ENCODE measurements at regions not wholly inside any gene's neighbourhood (a gene's known extent, or its start where the extent isn't known, plus 50 kb on each side); places are given as distances from the start of the nearest gene placed in this dataset.

DNA sequence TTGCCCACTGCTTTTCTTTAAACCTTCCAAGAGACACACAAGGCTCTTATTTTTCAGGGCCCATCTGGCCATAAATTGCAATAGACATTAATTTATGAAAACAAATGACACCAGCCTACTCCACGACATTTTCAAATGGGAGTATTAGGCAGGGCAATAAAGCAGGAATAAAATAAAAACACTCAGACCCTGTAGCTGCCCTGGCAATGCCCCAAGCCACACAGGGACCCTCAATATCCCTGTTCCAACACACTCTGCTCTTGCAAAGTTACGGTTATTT is 550.8 kb upstream of the TNP1 start:
- no peak for DNase-seq (ENCODE audit: low read depth)

DNA sequence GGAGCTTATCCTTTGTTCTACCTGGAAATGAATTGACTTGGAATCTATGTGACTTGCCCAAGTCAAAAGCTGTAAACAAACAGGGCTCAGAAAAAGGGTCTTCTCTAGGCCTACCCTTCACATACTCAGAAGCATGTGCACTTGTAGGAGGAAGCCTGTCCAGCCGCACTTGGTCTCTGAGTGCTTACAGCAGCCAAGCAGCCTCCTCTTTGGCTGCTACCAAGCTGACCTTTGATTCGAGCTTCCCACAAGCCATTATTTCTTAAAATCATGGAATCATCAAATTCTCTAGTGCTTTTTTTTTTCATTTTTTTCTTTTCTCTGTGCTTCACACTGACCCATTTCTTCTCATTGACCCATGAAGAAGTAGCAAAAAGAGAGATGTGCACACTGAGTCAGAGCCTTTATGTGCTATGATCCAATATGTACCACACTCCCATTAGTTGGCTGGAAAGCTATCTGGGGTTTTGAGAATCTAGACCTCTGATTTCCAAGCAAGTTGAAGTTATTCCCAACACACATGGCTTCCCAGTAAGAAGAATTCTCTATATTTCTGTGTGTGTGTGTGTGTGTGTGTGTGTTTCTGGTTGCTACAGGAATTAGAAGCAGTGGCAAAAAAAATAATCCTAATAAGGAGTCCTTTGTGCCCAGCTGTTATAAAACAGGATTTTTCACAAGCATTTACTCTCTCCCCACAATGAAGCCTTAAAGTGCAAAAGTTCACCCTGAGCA is 550.3 kb upstream of the TNP1 start:
- no peak for DNase-seq (ENCODE audit: low read depth)

DNA sequence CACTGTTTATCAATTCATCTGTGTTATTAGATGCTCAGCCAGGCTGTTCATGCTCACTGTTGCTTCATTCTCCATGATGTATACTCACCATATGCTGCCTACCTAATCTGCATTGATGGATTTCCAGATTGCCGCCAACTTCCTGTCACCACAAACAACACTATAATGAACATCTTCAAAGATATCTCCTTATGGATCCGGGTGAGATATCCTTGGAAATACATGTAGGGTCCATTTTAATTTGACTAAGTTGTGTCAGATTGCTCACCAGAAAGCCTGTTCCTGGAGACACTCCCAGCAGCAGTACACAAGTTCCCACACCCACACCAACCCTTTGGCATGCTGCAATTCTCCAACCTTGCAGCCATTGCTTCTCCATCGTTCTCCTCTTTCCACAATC is 547.5 kb upstream of the TNP1 start:
- no peak for DNase-seq (ENCODE audit: low read depth)

DNA sequence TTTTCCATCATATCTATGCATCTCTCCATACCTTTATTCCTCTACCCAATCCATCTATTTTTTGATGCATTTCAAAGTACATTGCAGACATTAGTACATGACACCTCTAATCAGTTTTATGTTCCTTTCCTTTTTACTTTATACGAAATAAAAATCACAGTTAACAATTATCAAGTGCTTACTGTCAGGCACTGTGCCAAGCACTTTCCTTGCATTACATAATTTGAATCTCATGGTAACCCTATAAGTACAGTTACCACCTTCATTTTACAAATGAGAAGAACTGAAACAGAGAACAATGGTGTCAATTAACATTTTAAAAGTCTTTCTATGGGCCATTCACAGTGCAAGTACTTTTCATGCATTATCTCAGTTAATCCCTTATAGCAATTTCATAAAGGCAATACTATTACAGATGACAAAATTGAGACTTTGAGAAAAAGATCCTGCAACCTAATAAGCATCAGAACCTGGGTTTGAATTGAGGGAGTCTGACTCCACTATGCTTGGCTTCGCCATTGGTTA is 544.4 kb upstream of the TNP1 start:
- no peak for DNase-seq (ENCODE audit: low read depth)

DNA sequence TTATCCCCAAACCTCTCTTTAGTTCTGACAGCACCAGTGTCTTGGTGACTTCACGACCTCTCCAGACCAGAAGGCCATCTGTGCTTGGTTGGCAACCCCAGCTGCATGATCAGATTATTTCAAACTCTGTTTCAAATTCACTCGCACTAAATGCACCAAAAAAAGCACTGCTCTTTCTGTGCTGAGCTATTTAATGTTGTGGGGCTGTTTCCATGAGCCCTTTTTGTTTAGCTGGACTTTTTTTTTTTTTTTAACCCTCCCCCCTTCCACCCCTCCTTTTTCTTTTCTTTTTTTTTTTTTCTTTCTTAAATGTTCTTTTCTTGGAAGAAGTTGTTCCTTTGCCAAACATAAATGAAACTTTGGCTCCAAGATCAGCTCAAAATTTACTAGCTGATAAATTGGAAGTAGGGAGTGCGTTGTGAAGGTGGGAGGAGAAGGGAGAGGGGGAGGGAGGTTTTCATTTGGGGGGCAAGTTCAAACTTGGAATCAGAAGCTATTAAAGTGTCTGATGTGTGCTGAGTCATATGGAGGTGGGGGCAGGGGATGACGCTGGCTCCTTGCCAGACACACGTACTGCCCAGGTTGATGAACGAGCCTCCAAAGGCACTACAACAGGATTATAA is 543.0 kb upstream of the TNP1 start:
- no peak for DNase-seq (ENCODE audit: low read depth)

DNA sequence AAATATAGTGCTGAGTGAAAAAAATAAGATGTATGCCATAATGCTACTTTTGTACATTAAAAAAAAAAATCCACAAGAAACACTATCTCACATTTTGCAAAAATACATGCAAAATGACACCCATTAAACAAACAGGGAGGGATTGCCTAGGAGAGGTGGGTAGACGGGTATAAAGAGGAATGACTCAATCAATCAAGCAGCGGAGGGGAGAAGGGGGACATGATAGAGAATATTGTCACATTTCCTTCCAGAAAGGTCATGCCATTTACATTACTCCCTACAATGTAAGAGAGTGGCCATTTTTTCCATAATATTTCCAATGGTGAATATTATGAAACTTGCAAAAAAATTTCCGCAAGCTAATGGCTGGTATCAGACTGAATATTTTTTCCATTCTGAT is 542.3 kb upstream of the TNP1 start:
- no peak for DNase-seq (ENCODE audit: low read depth)

DNA sequence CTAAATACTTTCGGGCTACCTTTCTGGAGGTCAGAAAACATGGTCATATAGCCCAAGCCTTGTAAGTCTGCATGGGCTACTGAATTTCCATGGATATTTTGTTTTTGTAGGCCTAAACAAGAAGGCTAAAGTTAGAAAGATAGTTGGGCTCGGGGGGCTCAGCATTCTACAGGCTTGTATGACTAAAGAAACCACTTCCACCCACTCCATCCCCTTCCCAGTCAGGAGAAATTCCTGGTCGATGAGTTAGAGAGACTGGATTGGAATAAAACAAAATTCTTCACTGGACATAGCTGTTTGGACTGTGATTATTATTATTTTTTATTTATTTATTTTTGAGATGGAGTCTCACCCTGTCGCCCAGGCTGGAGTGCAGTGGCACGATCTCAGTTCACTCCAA is 539.4 kb upstream of the TNP1 start:
- no peak for DNase-seq (ENCODE audit: low read depth)

DNA sequence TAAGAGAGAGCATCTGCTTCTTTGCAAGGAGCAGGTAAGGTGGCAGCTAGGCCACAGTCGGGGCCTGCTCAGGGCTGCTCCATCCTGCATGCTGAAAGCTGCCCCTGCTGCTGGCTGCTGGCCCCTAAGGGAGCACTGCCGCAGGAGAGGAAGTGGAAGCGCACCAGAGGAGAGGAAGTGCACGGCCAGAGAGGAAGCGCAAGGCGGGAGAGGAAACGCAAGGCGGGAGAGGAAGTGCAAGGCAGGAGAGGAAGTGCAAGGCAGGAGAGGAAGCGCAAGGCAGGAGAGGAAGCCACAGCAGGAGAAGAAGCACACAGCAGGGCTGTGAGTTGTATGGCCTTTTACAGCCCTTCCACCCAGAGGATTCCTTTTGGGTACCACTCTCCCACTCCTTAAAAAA is 539.0 kb upstream of the TNP1 start:
- no peak for DNase-seq (ENCODE audit: low read depth)

DNA sequence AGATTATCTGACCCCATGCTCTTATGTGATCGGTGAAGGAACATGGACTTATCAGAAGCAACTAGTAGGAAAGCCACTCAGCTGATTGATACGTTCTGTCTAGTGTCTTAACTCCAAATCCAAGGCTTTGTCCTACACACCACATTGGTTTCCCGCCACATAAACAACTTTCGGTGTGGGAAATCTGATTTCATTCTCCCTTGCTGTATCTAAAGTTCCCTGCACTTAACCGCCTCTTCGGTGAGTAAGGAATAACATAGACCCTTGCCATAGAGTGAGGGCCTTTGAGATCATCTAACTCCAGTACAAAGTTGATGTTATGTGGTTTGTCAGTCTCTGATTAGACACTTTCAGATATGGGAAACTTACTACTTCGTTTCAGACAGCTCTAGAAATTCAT is 538.2 kb upstream of the TNP1 start:
- DNase-seq (ENCODE audit: low read depth) = no peak

DNA sequence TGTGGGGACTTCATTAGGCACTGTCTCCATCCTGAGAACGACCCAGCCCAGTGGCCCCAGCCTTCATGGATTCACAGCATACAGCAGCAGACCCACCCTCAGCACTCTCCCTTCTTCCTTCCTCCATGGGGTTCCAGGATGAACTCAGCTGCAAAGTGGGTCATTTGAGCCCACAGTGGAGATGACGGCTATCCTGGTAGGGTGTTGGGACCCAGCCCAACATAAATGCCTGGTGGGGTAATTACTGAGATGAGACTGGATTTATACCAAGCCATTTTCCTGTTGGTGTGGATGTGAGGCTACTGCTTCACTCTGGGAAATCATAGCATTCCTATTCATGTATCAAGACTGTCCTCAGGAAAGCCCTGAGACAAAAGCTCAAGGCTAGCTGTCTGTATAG is 536.7 kb upstream of the TNP1 start:
- no peak for DNase-seq (ENCODE audit: low read depth)

DNA sequence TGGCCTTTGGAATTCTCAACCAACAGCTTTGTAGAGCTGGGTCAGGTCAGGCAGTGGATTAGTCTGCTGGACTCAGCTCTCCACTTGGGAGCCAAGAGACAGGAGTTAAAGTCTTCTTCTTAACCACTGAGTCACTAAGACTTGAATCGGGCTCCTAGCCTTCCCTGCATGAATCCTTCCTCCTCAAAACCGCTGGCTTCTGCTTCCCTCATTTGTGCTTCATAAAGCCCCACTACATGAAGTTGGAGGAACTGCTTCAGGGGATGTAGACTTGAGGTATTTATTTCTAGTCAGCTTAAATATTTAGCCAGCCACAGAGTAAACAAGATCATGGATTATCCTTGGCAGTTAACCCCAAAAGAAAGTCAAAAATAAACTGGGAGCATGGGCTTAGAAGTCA is 536.3 kb upstream of the TNP1 start:
- DNase-seq (ENCODE audit: low read depth) = no peak

DNA sequence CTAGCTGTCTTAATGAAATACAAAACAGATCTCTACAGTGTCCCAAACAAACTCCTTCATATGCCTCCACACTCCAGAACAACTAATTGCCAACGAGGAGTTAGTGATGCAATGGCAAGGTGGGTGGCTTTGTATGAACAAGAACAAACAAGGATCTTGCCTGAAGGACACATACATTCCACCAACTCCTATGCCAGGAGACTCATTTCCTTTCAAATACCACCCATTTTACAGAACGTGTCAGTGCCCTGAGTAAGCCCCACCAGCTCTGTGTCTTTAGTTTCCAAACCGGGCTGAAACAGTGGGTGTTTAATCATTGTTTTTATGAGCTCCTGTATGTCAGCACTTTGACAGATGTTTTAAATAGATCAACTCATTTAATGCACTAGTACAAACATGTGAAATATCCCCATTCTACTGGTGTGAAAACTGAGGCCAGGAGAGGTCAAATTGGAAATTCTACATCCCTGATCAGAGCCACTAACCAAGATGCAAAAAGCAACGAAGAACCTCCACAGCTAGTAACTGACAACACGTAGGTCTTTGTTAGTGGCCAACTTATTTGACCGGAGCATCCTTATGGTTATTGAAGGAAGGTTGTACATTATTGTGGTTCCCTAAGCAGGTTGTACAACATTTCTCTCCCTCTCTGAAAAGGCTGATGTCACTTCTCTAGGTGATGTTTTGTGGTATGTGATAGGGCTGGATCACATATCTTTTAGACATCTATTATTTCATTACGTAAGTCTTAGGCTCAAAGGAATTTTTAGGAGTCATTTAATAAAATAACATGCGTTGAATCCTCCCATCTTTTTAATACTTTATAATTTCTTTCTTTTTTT is 534.9 kb upstream of the TNP1 start:
- DNase-seq (ENCODE audit: low read depth) = no peak

DNA sequence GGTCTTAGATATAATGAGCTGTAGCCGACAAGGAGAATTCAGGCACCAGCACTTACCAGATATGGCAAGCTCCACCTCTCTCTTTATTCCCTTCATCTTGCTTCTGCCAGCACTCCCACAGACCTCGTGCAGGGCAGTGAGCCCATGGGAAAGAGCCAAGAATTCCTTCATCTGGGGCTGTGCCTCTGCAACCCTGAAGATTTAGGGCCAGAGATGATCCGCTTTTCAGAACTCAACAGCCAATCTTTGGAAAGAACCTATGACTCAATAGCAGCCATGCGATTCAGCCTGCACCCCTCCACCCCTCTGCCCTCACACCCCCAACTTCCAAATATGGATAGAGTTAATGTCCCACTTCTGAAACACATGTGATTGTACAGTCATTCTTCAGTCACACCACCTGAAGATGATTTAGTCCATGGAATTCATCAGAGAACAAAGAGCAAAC is 533.7 kb upstream of the TNP1 start:
- no peak for DNase-seq (ENCODE audit: low read depth)

DNA sequence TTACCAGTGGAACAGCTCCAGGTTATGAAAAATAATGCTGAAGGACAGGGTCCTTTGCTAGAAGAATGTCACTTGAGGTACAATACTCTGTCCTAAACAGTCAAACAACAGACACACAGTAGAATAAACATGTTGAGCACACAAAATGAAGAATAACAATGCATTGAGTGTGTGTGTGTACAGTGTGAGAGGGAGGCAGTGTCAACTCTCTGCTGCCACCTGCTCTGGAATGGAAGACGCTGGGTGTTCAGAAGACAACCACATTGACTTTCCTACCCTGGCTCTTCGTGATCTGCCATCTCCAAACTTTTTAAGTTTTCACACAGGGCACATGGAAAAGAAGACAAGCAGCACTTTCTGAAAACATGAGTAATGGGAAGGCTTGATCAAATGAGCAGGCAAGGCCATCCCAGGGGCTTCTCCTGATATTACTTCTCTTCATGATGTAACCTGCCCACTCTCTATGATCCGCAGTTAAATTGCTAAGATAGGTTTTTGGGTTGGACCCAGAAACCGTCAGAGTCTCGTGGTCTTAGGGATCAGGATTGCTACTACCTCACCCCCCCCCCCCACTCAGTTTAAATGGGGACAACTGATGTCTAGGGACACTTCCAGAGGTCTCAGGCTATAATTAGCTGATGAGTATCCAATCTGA is 533.2 kb upstream of the TNP1 start:
- no peak for DNase-seq (ENCODE audit: low read depth)

DNA sequence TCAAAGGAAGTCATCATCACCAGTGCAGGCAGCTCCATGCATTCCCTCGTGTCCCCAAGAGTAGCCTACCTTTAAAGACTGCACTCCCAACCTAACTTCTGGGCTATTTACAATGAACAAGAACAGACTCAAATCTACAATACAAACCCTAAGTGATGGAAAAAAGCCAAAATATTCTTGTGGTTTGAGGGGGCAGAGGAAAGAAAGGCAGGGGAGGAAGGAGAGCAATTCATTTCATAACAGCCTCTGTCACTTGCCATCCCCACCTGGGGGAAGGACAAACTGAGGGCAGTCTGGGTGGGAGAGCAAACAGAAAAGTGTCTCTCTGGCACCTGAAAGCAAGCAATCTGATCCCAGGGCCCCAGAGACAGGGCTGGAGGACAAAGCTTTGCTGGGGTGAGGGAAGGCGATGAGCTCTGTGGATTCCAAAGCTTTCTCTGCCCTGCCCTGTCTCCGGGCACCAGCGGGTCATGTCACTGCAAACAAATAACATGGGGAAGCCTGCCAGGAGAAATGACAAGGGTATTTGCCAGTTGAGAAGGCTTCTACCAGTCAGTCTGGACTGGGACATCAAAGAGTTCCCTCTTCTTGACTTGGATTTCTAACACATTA is 528.0 kb upstream of the TNP1 start:
- DNase-seq (ENCODE audit: low read depth) = no peak

DNA sequence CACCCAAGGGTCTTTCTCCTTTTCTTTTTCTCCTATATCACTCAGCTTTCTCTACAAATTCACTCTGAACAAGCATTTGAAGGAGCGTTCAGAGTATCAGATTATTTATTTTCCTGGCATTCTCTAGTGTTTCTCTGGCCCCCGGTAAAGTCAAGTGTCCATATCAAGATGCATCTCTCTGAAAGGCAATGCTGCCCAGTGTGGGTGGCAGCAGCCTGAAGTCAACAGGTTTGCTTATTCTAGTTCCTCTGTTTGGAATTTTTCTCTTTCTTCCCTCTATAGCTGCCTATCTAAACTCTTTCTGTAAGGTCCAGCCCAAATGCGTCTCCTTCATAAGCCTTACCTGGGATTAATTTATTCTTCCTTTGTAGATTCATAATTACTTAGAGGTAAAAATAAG is 526.2 kb upstream of the TNP1 start:
- DNase-seq (ENCODE audit: low read depth) = no peak

DNA sequence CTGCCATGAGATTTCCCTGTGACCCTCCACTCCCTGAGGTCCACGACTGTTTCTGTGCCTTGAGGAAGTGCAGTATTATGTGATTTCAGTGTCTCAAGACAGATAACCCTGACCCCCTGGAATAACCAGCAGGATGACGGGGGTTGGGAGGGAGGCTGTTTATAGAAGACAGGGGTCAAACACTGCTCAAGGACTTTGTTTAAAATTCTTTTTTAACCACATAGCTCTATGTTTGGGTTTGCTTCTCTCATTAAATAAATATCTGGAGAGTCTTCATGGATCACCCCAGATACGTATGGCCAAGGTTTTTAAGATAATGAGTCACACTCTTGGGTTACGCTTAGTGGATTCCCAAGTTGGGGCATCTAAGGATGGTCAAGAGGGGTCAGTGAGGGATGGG is 523.8 kb upstream of the TNP1 start:
- DNase-seq (ENCODE audit: low read depth) = no peak

DNA sequence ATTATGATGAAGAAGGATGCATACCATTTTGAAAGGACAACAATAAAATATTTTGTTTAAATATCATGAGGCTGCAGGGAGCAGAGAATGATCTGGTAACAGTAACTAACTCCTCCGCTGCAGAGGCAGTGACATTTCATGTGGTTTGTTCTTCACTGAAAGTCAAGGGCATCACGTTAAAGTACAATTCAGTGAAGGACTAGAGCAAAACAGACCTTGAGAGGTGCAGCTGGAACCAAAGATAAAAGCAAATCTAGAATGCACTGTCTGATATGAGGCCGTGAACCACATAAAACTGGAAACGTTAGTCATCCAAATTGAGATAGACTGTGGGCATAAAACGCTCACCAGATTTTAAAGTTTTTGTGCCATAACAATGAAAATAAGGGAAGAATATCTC is 522.9 kb upstream of the TNP1 start:
- DNase-seq (ENCODE audit: low read depth) = no peak

DNA sequence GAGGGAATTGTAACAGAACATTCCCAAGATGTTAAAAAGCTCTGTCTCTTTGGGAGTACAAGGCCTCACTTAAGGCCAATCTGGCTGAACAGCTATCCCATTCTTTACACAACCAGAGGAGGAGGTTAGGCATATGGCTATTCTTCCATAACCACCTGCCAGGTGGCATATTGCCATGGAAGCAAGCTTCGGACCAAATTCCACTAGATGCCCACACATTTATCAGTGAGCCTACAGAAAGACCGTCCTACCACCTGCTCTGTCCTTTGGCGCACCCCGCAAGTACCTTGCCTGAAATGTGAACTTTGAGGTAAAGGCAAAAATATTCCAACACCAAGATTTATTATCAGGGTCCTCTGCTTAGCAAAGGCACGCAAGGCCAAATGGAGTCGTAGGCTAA is 519.9 kb upstream of the TNP1 start:
- no peak for DNase-seq (ENCODE audit: low read depth)

DNA sequence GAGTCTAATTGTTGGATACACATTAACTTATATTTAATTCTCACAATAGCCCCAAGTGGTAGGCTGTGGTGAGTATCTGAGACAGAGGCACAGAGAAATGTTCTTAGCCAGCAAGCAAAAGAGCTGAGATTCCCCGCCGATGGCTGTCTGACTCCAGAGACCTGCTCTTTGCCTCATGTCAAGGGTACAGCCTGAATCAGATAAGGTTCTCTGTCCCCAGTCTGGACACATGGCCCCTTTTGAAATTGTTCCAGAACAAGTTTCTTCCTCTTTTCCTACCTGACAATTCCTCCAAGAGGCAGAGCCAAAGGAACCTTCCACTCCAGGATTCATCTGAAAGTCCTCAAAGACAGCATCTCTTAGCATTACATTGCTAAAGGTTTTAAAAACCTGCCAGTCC is 512.9 kb upstream of the TNP1 start:
- DNase-seq (ENCODE audit: low read depth) = no peak

DNA sequence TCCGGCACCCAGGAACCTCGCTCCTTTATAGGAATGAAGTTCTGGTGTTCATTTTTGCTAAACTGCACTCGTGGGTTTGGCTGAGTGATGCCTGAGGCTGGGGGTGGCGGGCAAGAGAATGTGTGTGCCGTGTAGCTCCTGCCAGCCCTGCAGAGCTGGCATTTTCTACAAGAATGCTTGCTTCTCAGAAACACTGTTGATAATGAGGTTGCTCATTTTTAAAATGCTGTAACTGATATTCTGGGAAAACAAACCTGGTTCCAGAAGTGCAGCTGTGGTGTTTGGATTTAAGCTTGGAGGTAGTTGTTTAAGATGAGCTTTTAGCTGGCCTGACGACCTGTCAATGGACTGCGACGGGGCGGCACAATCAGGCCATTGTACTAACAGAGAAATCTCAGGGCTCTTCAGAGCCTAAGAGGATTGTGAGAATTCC is 511.9 kb upstream of the TNP1 start:
- DNase-seq (ENCODE audit: low read depth) = no peak

DNA sequence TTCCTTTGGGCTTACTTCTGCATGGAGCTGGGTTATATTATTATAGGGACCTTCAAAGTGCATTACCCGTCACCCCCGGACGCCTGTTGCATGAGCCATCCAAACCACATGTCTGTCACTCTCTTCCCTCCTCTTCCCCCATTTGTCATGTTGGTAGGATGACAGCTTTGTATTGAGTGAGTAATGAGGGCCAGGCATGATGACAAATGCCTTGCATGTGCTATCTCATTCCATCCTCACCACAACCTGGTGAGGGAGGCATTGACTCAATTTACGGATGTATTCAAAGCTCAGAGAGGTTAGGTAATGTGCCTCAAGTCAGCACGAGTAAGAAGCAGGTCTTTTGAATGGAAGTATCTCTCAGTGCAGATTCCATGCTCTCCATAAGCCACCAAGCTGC is 510.5 kb upstream of the TNP1 start:
- DNase-seq (ENCODE audit: low read depth) = no peak
